OCI-LY3 (cell line): ENCODE measurements at regions not wholly inside any gene's neighbourhood (a gene's known extent, or its start where the extent isn't known, plus 50 kb on each side); places are given as distances from the start of the nearest gene placed in this dataset.
"Not testable (repeated sequence)": the region's sequence is repeated elsewhere in the genome, so short reads cannot be mapped to it uniquely, and the experiment has no call there.

Source experiments
- H2AFZ ChIP-seq: fragments of 200-600, 300-600 bp; shearing (Covaris generic); 2 replicates; pipeline ENCODE4 v1.6.0; 2014; ENCODE audit warnings: antibody characterized with exemption, low read depth, low read length
- H3K27ac ChIP-seq: fragments of 200-600, 300-600 bp; sonication (generic); 2 replicates; pipeline ENCODE4 v1.5.1; 2014; ENCODE audit warnings: mild to moderate bottlenecking, low read length, moderate library complexity, mixed read lengths
- H3K27me3 ChIP-seq: fragments of 200-600, 300-600 bp; sonication (generic); 2 replicates; pipeline ENCODE4 v1.6.1; 2014; ENCODE audit warnings: low read depth, low read length, mixed read lengths
- H3K36me3 ChIP-seq: fragments of 200-600, 300-600 bp; sonication (generic); replicated peaks from 2 replicates; pipeline ENCODE3; 2014; ENCODE audit warnings: low read depth, low read length, mixed read lengths
- H3K4me1 ChIP-seq: fragments of 300-600, 200-600 bp; sonication (generic); 2 replicates; pipeline ENCODE4 v1.6.1; 2014; ENCODE audit warnings: low read length, mixed read lengths
- H3K4me2 ChIP-seq: fragments of 200-600, 300-600 bp; sonication (generic); 2 replicates; pipeline ENCODE4 v1.6.1; 2014; ENCODE audit warnings: low read length, mixed read lengths
- H3K4me3 ChIP-seq: fragments of 300-600, 200-600 bp; sonication (generic); 2 replicates; pipeline ENCODE4 v1.5.1; 2014; ENCODE audit warnings: antibody characterized with exemption, mild to moderate bottlenecking, low read length, moderate library complexity
- H3K79me2 ChIP-seq: fragments of 300-600, 200-600 bp; shearing (Covaris generic); 2 replicates; pipeline ENCODE4 v1.6.1; 2014; ENCODE audit warnings: mild to moderate bottlenecking, low read length, mixed read lengths
- H3K9ac ChIP-seq: fragments of 300-600, 200-600 bp; shearing (Covaris generic); 2 replicates; pipeline ENCODE4 v1.6.0; 2014; ENCODE audit warnings: mild to moderate bottlenecking, low read length, moderate library complexity
- H3K9me3 ChIP-seq: fragments of 200-600, 300-600 bp; shearing (Covaris generic); 2 replicates; pipeline ENCODE4 v1.6.1; 2014; ENCODE audit warnings: low read length, mixed read lengths; ENCODE audit not compliant: insufficient read depth
- H4K20me1 ChIP-seq: fragments of 200-600, 300-600 bp; sonication (generic); 2 replicates; pipeline ENCODE4 v1.6.1; 2016; ENCODE audit warnings: low read length, mixed read lengths; ENCODE audit not compliant: insufficient read depth
- CTCF ChIP-seq: fragments of 200-600, 300-600 bp; sonication (generic); IDR thresholded peaks from 2 replicates; pipeline ENCODE4 v1.5.1; 2014; ENCODE audit warnings: antibody characterized with exemption, low read length, low read depth
- EZH2phosphoT487 ChIP-seq: fragments of 200-600 bp; shearing (Covaris generic); IDR thresholded peaks from 2 replicates; pipeline ENCODE4 v1.6.1; 2018; ENCODE audit warnings: antibody characterized with exemption, mixed run types, low read depth

GRCh38 chr6:49321561-49322072, 141.4 kb downstream of the MMUT start:
- no peak overlapping the region for H3K27ac ChIP-seq
- H3K36me3 ChIP-seq, result no peaks in the 10 kb centered on the region
- no peak overlapping the region for H3K9ac ChIP-seq
- H3K79me2 ChIP-seq, result no peaks in the 10 kb centered on the region
- no peaks in the 10 kb centered on the region for H4K20me1 ChIP-seq
- no peaks in the 10 kb centered on the region for H3K27me3 ChIP-seq
- no peak overlapping the region for H2AFZ ChIP-seq
- no peaks in the 10 kb centered on the region for H3K4me1 ChIP-seq
- TF ChIP-seq CTCF (no peak), EZH2phosphoT487 (no peak)
- no peak overlapping the region for H3K4me2 ChIP-seq
- no peaks in the 10 kb centered on the region for H3K9me3 ChIP-seq
- no peak overlapping the region for H3K4me3 ChIP-seq

- Histone ChIP-seq H3K4me3 (no peak overlapping the region), H3K27me3 (no peaks in the 10 kb centered on the region), H3K79me2 (no peaks in the 10 kb centered on the region), H3K9me3 (0 out of 2 replicates have a peak, but pooled peaks cover 3% of the 10 kb centered on the region), H2AFZ (no peak overlapping the region), H3K4me1 (no peaks in the 10 kb centered on the region), H3K4me2 (no peak overlapping the region), H3K9ac (no peak overlapping the region), H3K27ac (no peak overlapping the region), H3K36me3 (no peaks in the 10 kb centered on the region), H4K20me1 (no peaks in the 10 kb centered on the region)
- no peak for TF ChIP-seq EZH2phosphoT487
- TF ChIP-seq CTCF, result no peak
Observed at GRCh38 chr6:49305010-49305409, 158.0 kb downstream of the MMUT start.

GRCh38 chr6:49304393-49304792, 158.7 kb downstream of the MMUT start:
- H2AFZ ChIP-seq, H3K79me2 ChIP-seq, H3K36me3 ChIP-seq, H3K27ac ChIP-seq, H3K4me2 ChIP-seq, H3K4me1 ChIP-seq, H3K27me3 ChIP-seq, H4K20me1 ChIP-seq, H3K9me3 ChIP-seq, H3K9ac ChIP-seq, H3K4me3 ChIP-seq: not testable (repeated sequence)

- Histone ChIP-seq H2AFZ (no peak overlapping the region), H3K4me3 (no peak overlapping the region), H3K9ac (no peak overlapping the region), H3K4me2 (no peak overlapping the region), H3K36me3 (no peaks in the 10 kb centered on the region), H3K79me2 (no peaks in the 10 kb centered on the region), H3K27me3 (no peaks in the 10 kb centered on the region), H3K4me1 (no peaks in the 10 kb centered on the region), H3K9me3 (no peaks in the 10 kb centered on the region), H3K27ac (no peak overlapping the region), H4K20me1 (no peaks in the 10 kb centered on the region)
- TF ChIP-seq CTCF, result no peak
- no peak for TF ChIP-seq EZH2phosphoT487
Observed at GRCh38 chr6:49300911-49301310, 162.1 kb downstream of the MMUT start.

- Histone ChIP-seq H3K27ac (no peak overlapping the region), H3K9me3 (no peaks in the 10 kb centered on the region), H3K4me3 (no peak overlapping the region), H3K4me1 (no peaks in the 10 kb centered on the region), H4K20me1 (no peaks in the 10 kb centered on the region), H3K4me2 (no peak overlapping the region), H2AFZ (no peak overlapping the region), H3K27me3 (no peaks in the 10 kb centered on the region), H3K79me2 (no peaks in the 10 kb centered on the region), H3K9ac (no peak overlapping the region), H3K36me3 (no peaks in the 10 kb centered on the region)
- TF ChIP-seq EZH2phosphoT487 (no peak), CTCF (no peak)
Observed at GRCh38 chr6:49300443-49300842, 162.6 kb downstream of the MMUT start.
